K562 (cell line): ENCODE measurements at regions not wholly inside any gene's neighbourhood (a gene's known extent, or its start where the extent isn't known, plus 50 kb on each side); places are given as distances from the start of the nearest gene placed in this dataset.

Experiments
- TF ChIP-seq, protein P1 (sequence below), 2 experiments: fragments of 150-350 bp in 1 of 2; IDR thresholded peaks; 2 replicates each; pipeline ENCODE4 v1.6.1; 2012 to 2016; ENCODE audit warnings: low read depth in 2 of 2, low read length in 2 of 2, mild to moderate bottlenecking in 1 of 2, moderate library complexity in 1 of 2
- TF ChIP-seq, protein P2 (sequence below), 2 experiments: fragments of 450-650 bp; conservative IDR thresholded peaks; 2 replicates each; pipeline ENCODE4 v1.6.1; 2017; ENCODE audit warnings: mild to moderate bottlenecking in 2 of 2, moderate library complexity in 2 of 2
- TF ChIP-seq, protein P3 (sequence below): sonication (generic); formaldehyde crosslinking; IDR thresholded peaks from 2 replicates; pipeline ENCODE4 v1.8.0; 2022; ENCODE audit warnings: missing genetic modification reagents, mild to moderate bottlenecking, moderate library complexity, borderline replicate concordance

DNA sequence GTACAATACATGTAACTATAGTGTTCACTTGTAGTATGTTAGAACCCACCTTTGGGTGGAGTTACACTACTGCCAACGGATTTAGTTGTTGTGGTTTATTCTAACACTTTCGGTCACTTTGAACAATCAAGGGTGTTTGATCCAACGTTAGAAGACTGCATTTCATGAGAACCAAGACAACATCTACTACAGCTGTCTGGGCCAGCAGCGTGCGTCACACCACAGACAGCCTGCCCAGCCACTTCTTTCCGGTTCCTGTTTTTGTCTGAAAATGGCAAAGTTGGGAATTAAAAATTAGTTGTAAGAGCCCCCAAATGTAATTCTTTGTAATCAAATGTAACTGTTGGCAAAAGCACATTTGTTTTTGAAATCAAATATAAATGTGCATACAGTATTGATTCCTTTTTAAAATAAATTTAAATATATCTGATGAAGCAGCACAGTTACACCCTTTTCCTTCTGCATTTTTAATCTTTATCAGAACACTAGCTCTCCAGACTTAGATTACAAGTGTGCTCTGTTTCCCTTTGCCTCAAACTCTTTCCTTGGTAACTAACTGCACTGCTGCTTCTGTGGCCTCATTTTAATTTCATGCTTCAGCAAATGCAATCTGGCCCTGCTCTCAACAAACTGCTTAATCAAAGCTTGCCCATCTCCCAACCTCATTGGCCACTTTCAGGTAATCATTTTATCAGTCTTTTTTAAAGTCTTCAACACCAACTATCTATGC, 86.6 kb upstream of the DPH5 start (continued):
- TF ChIP-seq, protein P1, sequence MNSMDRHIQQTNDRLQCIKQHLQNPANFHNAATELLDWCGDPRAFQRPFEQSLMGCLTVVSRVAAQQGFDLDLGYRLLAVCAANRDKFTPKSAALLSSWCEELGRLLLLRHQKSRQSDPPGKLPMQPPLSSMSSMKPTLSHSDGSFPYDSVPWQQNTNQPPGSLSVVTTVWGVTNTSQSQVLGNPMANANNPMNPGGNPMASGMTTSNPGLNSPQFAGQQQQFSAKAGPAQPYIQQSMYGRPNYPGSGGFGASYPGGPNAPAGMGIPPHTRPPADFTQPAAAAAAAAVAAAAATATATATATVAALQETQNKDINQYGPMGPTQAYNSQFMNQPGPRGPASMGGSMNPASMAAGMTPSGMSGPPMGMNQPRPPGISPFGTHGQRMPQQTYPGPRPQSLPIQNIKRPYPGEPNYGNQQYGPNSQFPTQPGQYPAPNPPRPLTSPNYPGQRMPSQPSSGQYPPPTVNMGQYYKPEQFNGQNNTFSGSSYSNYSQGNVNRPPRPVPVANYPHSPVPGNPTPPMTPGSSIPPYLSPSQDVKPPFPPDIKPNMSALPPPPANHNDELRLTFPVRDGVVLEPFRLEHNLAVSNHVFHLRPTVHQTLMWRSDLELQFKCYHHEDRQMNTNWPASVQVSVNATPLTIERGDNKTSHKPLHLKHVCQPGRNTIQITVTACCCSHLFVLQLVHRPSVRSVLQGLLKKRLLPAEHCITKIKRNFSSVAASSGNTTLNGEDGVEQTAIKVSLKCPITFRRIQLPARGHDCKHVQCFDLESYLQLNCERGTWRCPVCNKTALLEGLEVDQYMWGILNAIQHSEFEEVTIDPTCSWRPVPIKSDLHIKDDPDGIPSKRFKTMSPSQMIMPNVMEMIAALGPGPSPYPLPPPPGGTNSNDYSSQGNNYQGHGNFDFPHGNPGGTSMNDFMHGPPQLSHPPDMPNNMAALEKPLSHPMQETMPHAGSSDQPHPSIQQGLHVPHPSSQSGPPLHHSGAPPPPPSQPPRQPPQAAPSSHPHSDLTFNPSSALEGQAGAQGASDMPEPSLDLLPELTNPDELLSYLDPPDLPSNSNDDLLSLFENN (IDR thresholded peaks at IDR 0.05; ENCODE audit: low read depth in 2 of 2, low read length in 2 of 2): no peak
- TF ChIP-seq, protein P2, sequence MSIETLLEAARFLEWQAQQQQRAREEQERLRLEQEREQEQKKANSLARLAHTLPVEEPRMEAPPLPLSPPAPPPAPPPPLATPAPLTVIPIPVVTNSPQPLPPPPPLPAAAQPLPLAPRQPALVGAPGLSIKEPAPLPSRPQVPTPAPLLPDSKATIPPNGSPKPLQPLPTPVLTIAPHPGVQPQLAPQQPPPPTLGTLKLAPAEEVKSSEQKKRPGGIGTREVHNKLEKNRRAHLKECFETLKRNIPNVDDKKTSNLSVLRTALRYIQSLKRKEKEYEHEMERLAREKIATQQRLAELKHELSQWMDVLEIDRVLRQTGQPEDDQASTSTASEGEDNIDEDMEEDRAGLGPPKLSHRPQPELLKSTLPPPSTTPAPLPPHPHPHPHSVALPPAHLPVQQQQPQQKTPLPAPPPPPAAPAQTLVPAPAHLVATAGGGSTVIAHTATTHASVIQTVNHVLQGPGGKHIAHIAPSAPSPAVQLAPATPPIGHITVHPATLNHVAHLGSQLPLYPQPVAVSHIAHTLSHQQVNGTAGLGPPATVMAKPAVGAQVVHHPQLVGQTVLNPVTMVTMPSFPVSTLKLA (conservative IDR thresholded peaks at IDR 0.05): peak in 1 of 2 experiments; percentile 29; a peak in 1 of 4 replicates
- TF ChIP-seq, protein P3, sequence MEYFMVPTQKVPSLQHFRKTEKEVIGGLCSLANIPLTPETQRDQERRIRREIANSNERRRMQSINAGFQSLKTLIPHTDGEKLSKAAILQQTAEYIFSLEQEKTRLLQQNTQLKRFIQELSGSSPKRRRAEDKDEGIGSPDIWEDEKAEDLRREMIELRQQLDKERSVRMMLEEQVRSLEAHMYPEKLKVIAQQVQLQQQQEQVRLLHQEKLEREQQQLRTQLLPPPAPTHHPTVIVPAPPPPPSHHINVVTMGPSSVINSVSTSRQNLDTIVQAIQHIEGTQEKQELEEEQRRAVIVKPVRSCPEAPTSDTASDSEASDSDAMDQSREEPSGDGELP (CRISPR knock-in tag): peak; percentile 46; the same call in 1 of the 2 replicates
